Common myeloid progenitor, CD34-positive (primary cell): ENCODE measurements at regions not wholly inside any gene's neighbourhood (a gene's known extent, or its start where the extent isn't known, plus 50 kb on each side); places are given as distances from the start of the nearest gene placed in this dataset.
"Not testable (repeated sequence)": the region's sequence is repeated elsewhere in the genome, so short reads cannot be mapped to it uniquely, and the experiment has no call there.

Experiments
- CTCF ChIA-PET: fragments of 350-600 bp; sonication (Branson Sonifier 250); formaldehyde crosslinking; loops from one replicate; lab custom pipeline; 2021; ENCODE audit warnings: antibody characterized with exemption; lab: Charles Lee
- POLR2A ChIA-PET: fragments of 350-600 bp; sonication (Branson Sonifier 250); formaldehyde crosslinking; loops from one replicate; lab custom pipeline; 2021; ENCODE audit warnings: antibody characterized with exemption; lab: Charles Lee
- DNase-seq, 3 donors: peaks; one replicate each; pipeline versions ENCODE4 v3.0.0 to v3.0.0-alpha.2; 2013
- H3K27ac ChIP-seq, 2 experiments: 1 replicate in 1 of 2; 2 replicates in 1 of 2; pipeline ENCODE4 v1.7.0; 2013; ENCODE audit warnings: inconsistent platforms in 2 of 2, low read length in 2 of 2, mild to moderate bottlenecking in 2 of 2, low read depth in 1 of 2, moderate library complexity in 1 of 2; ENCODE audit not compliant: severe bottlenecking in 2 of 2, insufficient read depth in 1 of 2, poor library complexity in 1 of 2
- H3K27me3 ChIP-seq, 5 experiments: replicated peaks in 2 of 5; 1 replicate in 3 of 5; 2 replicates in 2 of 5; pipeline versions ENCODE4 v1.6.1 to v1.7.0; 2013; ENCODE audit warnings: low read length in 4 of 5, mild to moderate bottlenecking in 2 of 5, moderate library complexity in 2 of 5, inconsistent platforms in 1 of 5; ENCODE audit not compliant: insufficient read depth in 5 of 5, control insufficient read depth in 4 of 5
- H3K36me3 ChIP-seq, 4 experiments: 1 replicate in 2 of 4; 2 replicates in 2 of 4; pipeline versions ENCODE4 v1.6.1 to v1.7.0; 2013; ENCODE audit warnings: low read length in 3 of 4, control low read depth in 1 of 4, mild to moderate bottlenecking in 1 of 4; ENCODE audit not compliant: control insufficient read depth in 4 of 4, insufficient read depth in 4 of 4
- H3K4me1 ChIP-seq, 4 experiments: 1 replicate in 3 of 4; 2 replicates in 1 of 4; pipeline versions ENCODE4 v1.6.1 to v1.7.1; 2013; ENCODE audit warnings: low read length in 3 of 4, mild to moderate bottlenecking in 3 of 4, control low read depth in 1 of 4, inconsistent platforms in 1 of 4, moderate library complexity in 1 of 4; ENCODE audit not compliant: control insufficient read depth in 4 of 4, insufficient read depth in 4 of 4; ENCODE audit errors: control extremely low read depth in 1 of 4
- H3K4me3 ChIP-seq, 7 experiments: 1 replicate in 4 of 7; 2 replicates in 3 of 7; pipeline versions ENCODE4 v1.5.1 to v1.7.0; 2013; ENCODE audit warnings: mild to moderate bottlenecking in 7 of 7, low read length in 6 of 7, moderate library complexity in 6 of 7, inconsistent platforms in 2 of 7, low read depth in 2 of 7, control low read depth in 1 of 7; ENCODE audit not compliant: insufficient read depth in 4 of 7, control insufficient read depth in 1 of 7; ENCODE audit errors: extremely low read depth in 1 of 7
- H3K9me3 ChIP-seq, 5 experiments: 1 replicate in 4 of 5; 2 replicates in 1 of 5; pipeline versions ENCODE4 v1.6.1 to v1.7.1; 2013; ENCODE audit warnings: low read length in 4 of 5, mild to moderate bottlenecking in 2 of 5, inconsistent platforms in 1 of 5, low read depth in 1 of 5, moderate library complexity in 1 of 5; ENCODE audit not compliant: control insufficient read depth in 4 of 5, insufficient read depth in 2 of 5; ENCODE audit errors: control extremely low read depth in 1 of 5
- WGBS: methylation state at CpG from one replicate; pipeline ENCODE4 v1.1.5; 2013; ENCODE audit not compliant: insufficient coverage; 5-methylcytosine and 5-hydroxymethylcytosine counted together

GRCh38 chr2:110333114-110334095 is 121.1 kb upstream of the MTLN start:
- POLR2A ChIA-PET, H3K36me3 ChIP-seq, H3K4me1 ChIP-seq, CTCF ChIA-PET, H3K27me3 ChIP-seq, H3K4me3 ChIP-seq, H3K9me3 ChIP-seq, DNase-seq, H3K27ac ChIP-seq: not testable (repeated sequence)
- WGBS: no CpG with 5 or more reads among the region's 18 CpGs

- H3K27ac ChIP-seq, H3K9me3 ChIP-seq, H3K4me1 ChIP-seq, H3K36me3 ChIP-seq, POLR2A ChIA-PET, H3K27me3 ChIP-seq, CTCF ChIA-PET, DNase-seq, H3K4me3 ChIP-seq: not testable (repeated sequence)
- no CpG with 5 or more reads among the region's 10 CpGs for WGBS
These were observed 119.3 kb upstream of the MTLN start for GRCh38 chr2:110331625-110332024.

- H3K27me3 ChIP-seq, DNase-seq, CTCF ChIA-PET, H3K9me3 ChIP-seq, H3K4me1 ChIP-seq, H3K36me3 ChIP-seq, H3K27ac ChIP-seq, H3K4me3 ChIP-seq, POLR2A ChIA-PET: not testable (repeated sequence)
- no CpG with 5 or more reads among the region's 10 CpGs for WGBS
These were observed 117.4 kb upstream of the MTLN start for GRCh38 chr2:110329760-110330159.

GRCh38 chr2:110329158-110329557 is 116.8 kb upstream of the MTLN start:
- H3K27me3 ChIP-seq, POLR2A ChIA-PET, H3K4me3 ChIP-seq, H3K4me1 ChIP-seq, CTCF ChIA-PET, H3K27ac ChIP-seq, DNase-seq, H3K9me3 ChIP-seq, H3K36me3 ChIP-seq: not testable (repeated sequence)
- WGBS: 86% methylated on average over 4 of the region's 7 CpGs

- 91% methylated on average over 3 of the region's 5 CpGs for WGBS
- H3K4me1 ChIP-seq, POLR2A ChIA-PET, H3K36me3 ChIP-seq, H3K27me3 ChIP-seq, H3K4me3 ChIP-seq, CTCF ChIA-PET, DNase-seq, H3K9me3 ChIP-seq, H3K27ac ChIP-seq: not testable (repeated sequence)
These were observed 116.3 kb upstream of the MTLN start for GRCh38 chr2:110328677-110329076.

GRCh38 chr2:110323832-110324231 is 111.5 kb upstream of the MTLN start:
- no CpG with 5 or more reads among the region's 4 CpGs for WGBS
- H3K9me3 ChIP-seq, H3K27ac ChIP-seq, POLR2A ChIA-PET, DNase-seq, H3K4me1 ChIP-seq, H3K4me3 ChIP-seq, H3K36me3 ChIP-seq, H3K27me3 ChIP-seq, CTCF ChIA-PET: not testable (repeated sequence)

GRCh38 chr2:110322535-110322934 is 110.2 kb upstream of the MTLN start:
- DNase-seq, H3K36me3 ChIP-seq, POLR2A ChIA-PET, CTCF ChIA-PET, H3K4me1 ChIP-seq, H3K4me3 ChIP-seq, H3K27me3 ChIP-seq, H3K27ac ChIP-seq, H3K9me3 ChIP-seq: not testable (repeated sequence)
- no CpG with 5 or more reads among the region's 8 CpGs for WGBS
